Iris pigment epithelial cell (primary cell): ENCODE measurements at regions not wholly inside any gene's neighbourhood (a gene's known extent, or its start where the extent isn't known, plus 50 kb on each side); places are given as distances from the start of the nearest gene placed in this dataset.
"Not testable (repeated sequence)": the region's sequence is repeated elsewhere in the genome, so short reads cannot be mapped to it uniquely, and the experiment has no call there.

Experiments
- DNase-seq: peaks from one replicate; pipeline ENCODE4 v3.0.0-alpha.2; 2011; ENCODE audit warnings: low read depth

GRCh38 chrX:3550871-3551270 is 162.6 kb downstream of the PRKX start:
- DNase-seq = no peak

GRCh38 chrX:3550160-3550751 is 163.2 kb downstream of the PRKX start:
- DNase-seq = peak; percentile 12

GRCh38 chrX:3549411-3549911 is 164.0 kb downstream of the PRKX start:
- peak; percentile 20 for DNase-seq

- peak; percentile 71 for DNase-seq
These were observed 164.6 kb downstream of the PRKX start for GRCh38 chrX:3548765-3549391.

- no peak for DNase-seq
These were observed 167.5 kb downstream of the PRKX start for GRCh38 chrX:3545901-3546300.

GRCh38 chrX:3541336-3541735 is 172.1 kb downstream of the PRKX start:
- no peak for DNase-seq

- DNase-seq = no peak
These were observed 173.3 kb downstream of the PRKX start for GRCh38 chrX:3540105-3540504.

- no peak for DNase-seq
These were observed 180.8 kb downstream of the PRKX start for GRCh38 chrX:3532581-3533085.

- DNase-seq = not testable (repeated sequence)
These were observed 182.0 kb downstream of the PRKX start for GRCh38 chrX:3531435-3531834.

- DNase-seq = no peak
These were observed 183.1 kb upstream of the MXRA5 start for GRCh38 chrX:3529466-3530010.

GRCh38 chrX:3527811-3528210 is 181.4 kb upstream of the MXRA5 start:
- DNase-seq = peak; percentile 54

- peak; percentile 30 for DNase-seq
These were observed 180.7 kb upstream of the MXRA5 start for GRCh38 chrX:3527166-3527565.

GRCh38 chrX:3526731-3527130 is 180.3 kb upstream of the MXRA5 start:
- DNase-seq = peak; percentile 47

- peak; percentile 59 for DNase-seq
These were observed 179.6 kb upstream of the MXRA5 start for GRCh38 chrX:3526071-3526470.

- peak; percentile 25 for DNase-seq
These were observed 175.7 kb upstream of the MXRA5 start for GRCh38 chrX:3522101-3522650.

GRCh38 chrX:3521396-3521795 is 174.9 kb upstream of the MXRA5 start:
- DNase-seq = peak; percentile 16

- DNase-seq = peak; percentile 8
These were observed 174.5 kb upstream of the MXRA5 start for GRCh38 chrX:3520982-3521381.

GRCh38 chrX:3520458-3520857 is 174.0 kb upstream of the MXRA5 start:
- DNase-seq = no peak

GRCh38 chrX:3519384-3519783 is 172.9 kb upstream of the MXRA5 start:
- peak; percentile 61 for DNase-seq

GRCh38 chrX:3518870-3519269 is 172.4 kb upstream of the MXRA5 start:
- DNase-seq = peak; percentile 89

GRCh38 chrX:3516051-3516541 is 169.6 kb upstream of the MXRA5 start:
- DNase-seq = peak; percentile 63

GRCh38 chrX:3514996-3515395 is 168.5 kb upstream of the MXRA5 start:
- DNase-seq = peak; percentile 49

GRCh38 chrX:3512150-3512549 is 165.7 kb upstream of the MXRA5 start:
- DNase-seq = not testable (repeated sequence)
